ENCODE measurements at regions not wholly inside any gene's neighbourhood (a gene's known extent, or its start where the extent isn't known, plus 50 kb on each side); places are given as distances from the start of the nearest gene placed in this dataset.

- no peak for TF ChIP-seq EZH2 (IDR thresholded peaks at IDR 0.05; ENCODE audit: borderline replicate concordance)
- no peak for TF ChIP-seq CTCF (IDR thresholded peaks at IDR 0.05; ENCODE audit: poor library complexity)
- no peak for TF ChIP-seq EZH2phosphoT487 (IDR thresholded peaks at IDR 0.05; ENCODE audit: low read depth, severe bottlenecking, unreplicated experiment)
Measured at GRCh38 chr21:31489726-31490125, 145.7 kb upstream of the TIAM1 start.

All from hepatocyte (in vitro differentiated cells).